CD14-positive monocyte (primary cell): ENCODE measurements at regions not wholly inside any gene's neighbourhood (a gene's known extent, or its start where the extent isn't known, plus 50 kb on each side); places are given as distances from the start of the nearest gene placed in this dataset.

ENCODE experiments used
- DNase-seq, 3 donors: peaks; one replicate each; pipeline ENCODE4 v3.0.0-alpha.2; 2011 to 2022
- H2AFZ ChIP-seq: 2 replicates; pipeline ENCODE4 v1.6.0; 2012; ENCODE audit warnings: mild to moderate bottlenecking, low read depth, low read length, inconsistent platforms; ENCODE audit not compliant: insufficient read depth, poor library complexity, severe bottlenecking
- H3K27ac ChIP-seq, 2 donors: 1 replicate in 1 of 2; 2 replicates in 1 of 2; pipeline ENCODE4 v1.5.1; 2012 to 2013; ENCODE audit warnings: low read length in 2 of 2, control low read depth in 1 of 2, inconsistent platforms in 1 of 2, low read depth in 1 of 2, mild to moderate bottlenecking in 1 of 2
- H3K27me3 ChIP-seq, 2 donors: one replicate each; pipeline versions ENCODE4 v1.6.0 to v1.6.1; 2011 to 2013; ENCODE audit warnings: low read length in 2 of 2; ENCODE audit not compliant: control insufficient read depth in 2 of 2, insufficient read depth in 2 of 2
- H3K36me3 ChIP-seq, 2 donors: replicated peaks in 1 of 2; 1 replicate in 1 of 2; 2 replicates in 1 of 2; pipeline versions ENCODE4 v1.5.1 to v1.6.1; 2012 to 2013; ENCODE audit warnings: low read length in 2 of 2, control low read depth in 1 of 2, inconsistent platforms in 1 of 2, mild to moderate bottlenecking in 1 of 2; ENCODE audit not compliant: insufficient read depth in 2 of 2, control insufficient read depth in 1 of 2
- H3K4me1 ChIP-seq, 2 donors: 1 replicate in 1 of 2; 2 replicates in 1 of 2; pipeline versions ENCODE4 v1.5.1 to v1.6.1; 2012 to 2013; ENCODE audit warnings: low read length in 2 of 2, control low read depth in 1 of 2, inconsistent platforms in 1 of 2, mild to moderate bottlenecking in 1 of 2, moderate library complexity in 1 of 2; ENCODE audit not compliant: insufficient read depth in 2 of 2, control insufficient read depth in 1 of 2
- H3K4me2 ChIP-seq: replicated peaks from 2 replicates; pipeline ENCODE3; 2012; ENCODE audit warnings: low read length, moderate library complexity, mild to moderate bottlenecking; ENCODE audit not compliant: poor library complexity, severe bottlenecking; ENCODE audit errors: extremely low read depth
- H3K4me3 ChIP-seq, 3 experiments: fragments of 200-600 bp in 1 of 3; sonication (generic) in 1 of 3; replicated peaks in 1 of 3; 1 replicate in 2 of 3; 2 replicates in 1 of 3; pipeline ENCODE4 v1.5.1; 2011 to 2013; ENCODE audit warnings: low read length in 3 of 3, mild to moderate bottlenecking in 3 of 3, control low read depth in 2 of 3, low read depth in 2 of 3, inconsistent platforms in 1 of 3, moderate library complexity in 1 of 3
- H3K79me2 ChIP-seq: 2 replicates; pipeline ENCODE4 v1.6.0; 2012; ENCODE audit warnings: mild to moderate bottlenecking, control low read depth, inconsistent platforms, low read length, moderate library complexity; ENCODE audit not compliant: insufficient read depth
- H3K9ac ChIP-seq: 2 replicates; pipeline ENCODE4 v1.6.0; 2017; ENCODE audit warnings: low read length, mild to moderate bottlenecking; ENCODE audit not compliant: insufficient read depth, poor library complexity, severe bottlenecking
- H3K9me3 ChIP-seq, 2 donors: replicated peaks in 1 of 2; 1 replicate in 1 of 2; 2 replicates in 1 of 2; pipeline versions ENCODE4 v1.5.1 to v1.6.1; 2012 to 2013; ENCODE audit warnings: low read length in 2 of 2, control low read depth in 1 of 2; ENCODE audit not compliant: control insufficient read depth in 1 of 2, insufficient read depth in 1 of 2
- H4K20me1 ChIP-seq: 2 replicates; pipeline ENCODE4 v1.6.0; 2012; ENCODE audit warnings: mild to moderate bottlenecking, low read length, control low read depth, moderate library complexity; ENCODE audit not compliant: insufficient read depth
- H3K27ac Mint-ChIP-seq, 7 donors: one replicate each; pipeline ENCODE4 v1.8.0; 2020; ENCODE audit warnings: mild to moderate bottlenecking in 7 of 7, mixed read lengths in 7 of 7, moderate library complexity in 6 of 7, inconsistent platforms in 2 of 7
- H3K27me3 Mint-ChIP-seq, 3 donors: one replicate each; pipeline ENCODE4 v1.8.0; 2021 to 2022; ENCODE audit warnings: low read depth in 3 of 3, mild to moderate bottlenecking in 3 of 3, mixed read lengths in 3 of 3, moderate library complexity in 3 of 3, inconsistent platforms in 1 of 3
- H3K36me3 Mint-ChIP-seq, 2 donors: one replicate each; pipeline ENCODE4 v1.8.0; 2020; ENCODE audit warnings: mixed read lengths in 2 of 2, inconsistent platforms in 1 of 2, mild to moderate bottlenecking in 1 of 2
- H3K4me1 Mint-ChIP-seq: one replicate; pipeline ENCODE4 v1.8.0; 2020; ENCODE audit warnings: mild to moderate bottlenecking, mixed read lengths
- H3K4me3 Mint-ChIP-seq, 2 donors: one replicate each; pipeline ENCODE4 v1.8.0; 2020; ENCODE audit warnings: mild to moderate bottlenecking in 2 of 2, mixed read lengths in 2 of 2, moderate library complexity in 1 of 2
- H3K9me3 Mint-ChIP-seq, 7 donors: one replicate each; pipeline ENCODE4 v1.8.0; 2020 to 2022; ENCODE audit warnings: mixed read lengths in 7 of 7, mild to moderate bottlenecking in 6 of 7, moderate library complexity in 6 of 7, inconsistent platforms in 2 of 7
- WGBS: methylation state at CpG from one replicate; pipeline ENCODE4 v1.1.5; 2013; ENCODE audit warnings: missing lambda C conversion rate; ENCODE audit not compliant: insufficient coverage; 5-methylcytosine and 5-hydroxymethylcytosine counted together
- intact Hi-C, 2 donors: fragments of 100-400 bp; cut with micrococcal nuclease; formaldehyde crosslinking; loops; one replicate each; pipeline versions ENCODE4 v1.15.0 to v1.15.1; 2023
- TF ChIP-seq, protein P1 (sequence below): fragments of 200-600 bp; IDR thresholded peaks from one replicate; pipeline ENCODE4 v1.8.0; 2022; ENCODE audit warnings: antibody characterized with exemption, mild to moderate bottlenecking

- no peak overlapping the region for H3K4me3 Mint-ChIP-seq
- H3K9me3 ChIP-seq: no peaks in the 10 kb centered on the region
- no peaks in the 10 kb centered on the region for H3K79me2 ChIP-seq
- H3K4me1 Mint-ChIP-seq: peaks cover 5% of the 10 kb centered on the region
- no peak overlapping the region for H3K9ac ChIP-seq
- H3K4me2 ChIP-seq: no peak overlapping the region
- no peaks in the 10 kb centered on the region for H3K4me1 ChIP-seq
- H2AFZ ChIP-seq: no peak overlapping the region
- H3K27ac ChIP-seq: no peak overlapping the region
- intact Hi-C loops: no loop called here
- WGBS: 83% methylated on average over 1 of the region's 4 CpGs
- H3K27me3 ChIP-seq: no peaks in the 10 kb centered on the region
- no peaks in the 10 kb centered on the region for H3K36me3 ChIP-seq
- no peaks in the 10 kb centered on the region for H3K36me3 Mint-ChIP-seq
- peaks cover 0 to 4% (median 4%) of the 10 kb centered on the region in 3 donors for H3K27me3 Mint-ChIP-seq
- TF ChIP-seq, protein P1, sequence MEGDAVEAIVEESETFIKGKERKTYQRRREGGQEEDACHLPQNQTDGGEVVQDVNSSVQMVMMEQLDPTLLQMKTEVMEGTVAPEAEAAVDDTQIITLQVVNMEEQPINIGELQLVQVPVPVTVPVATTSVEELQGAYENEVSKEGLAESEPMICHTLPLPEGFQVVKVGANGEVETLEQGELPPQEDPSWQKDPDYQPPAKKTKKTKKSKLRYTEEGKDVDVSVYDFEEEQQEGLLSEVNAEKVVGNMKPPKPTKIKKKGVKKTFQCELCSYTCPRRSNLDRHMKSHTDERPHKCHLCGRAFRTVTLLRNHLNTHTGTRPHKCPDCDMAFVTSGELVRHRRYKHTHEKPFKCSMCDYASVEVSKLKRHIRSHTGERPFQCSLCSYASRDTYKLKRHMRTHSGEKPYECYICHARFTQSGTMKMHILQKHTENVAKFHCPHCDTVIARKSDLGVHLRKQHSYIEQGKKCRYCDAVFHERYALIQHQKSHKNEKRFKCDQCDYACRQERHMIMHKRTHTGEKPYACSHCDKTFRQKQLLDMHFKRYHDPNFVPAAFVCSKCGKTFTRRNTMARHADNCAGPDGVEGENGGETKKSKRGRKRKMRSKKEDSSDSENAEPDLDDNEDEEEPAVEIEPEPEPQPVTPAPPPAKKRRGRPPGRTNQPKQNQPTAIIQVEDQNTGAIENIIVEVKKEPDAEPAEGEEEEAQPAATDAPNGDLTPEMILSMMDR: no peak
- DNase-seq: no peak
- H4K20me1 ChIP-seq: no peaks in the 10 kb centered on the region
- peaks cover 8 to 18% (median 12%) of the 10 kb centered on the region in 7 donors for H3K9me3 Mint-ChIP-seq
- no peak overlapping the region for H3K4me3 ChIP-seq
- H3K27ac Mint-ChIP-seq: no peak overlapping the region
Observed at GRCh38 chr5:171574376-171574775, 154.9 kb downstream of the FGF18 start.

DNA sequence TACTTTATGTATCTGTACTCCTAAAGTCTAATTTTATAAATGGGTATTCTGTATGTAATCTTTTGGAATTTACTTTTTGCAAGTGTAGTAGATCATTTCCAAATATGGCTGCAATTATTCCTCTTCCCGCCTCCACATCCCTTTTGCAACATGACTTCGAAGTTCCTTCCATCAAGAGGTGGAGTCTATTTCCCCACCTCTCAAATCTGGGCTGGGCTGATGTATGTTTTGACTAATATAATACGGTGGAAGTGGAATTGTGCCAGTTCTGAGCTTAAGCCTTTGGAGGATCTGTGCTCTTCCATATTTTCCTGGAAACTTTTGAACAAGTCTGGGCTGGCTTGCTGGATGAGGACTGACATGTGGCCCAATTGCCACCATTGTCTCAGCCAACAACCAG lies 155.9 kb downstream of the FGF18 start:
- Mint-ChIP-seq H3K9me3 (peaks cover 2 to 10% (median 4%) of the 10 kb centered on the region in 7 donors), H3K27me3 (peaks cover 0 to 4% (median 4%) of the 10 kb centered on the region in 3 donors), H3K27ac (no peak overlapping the region), H3K4me1 (peaks cover 5% of the 10 kb centered on the region), H3K36me3 (no peaks in the 10 kb centered on the region), H3K4me3 (no peak overlapping the region)
- Histone ChIP-seq H3K9me3 (no peaks in the 10 kb centered on the region), H3K36me3 (no peaks in the 10 kb centered on the region), H3K27ac (no peak overlapping the region), H4K20me1 (no peaks in the 10 kb centered on the region), H3K4me1 (no peaks in the 10 kb centered on the region), H3K79me2 (no peaks in the 10 kb centered on the region), H2AFZ (no peak overlapping the region), H3K4me2 (no peak overlapping the region), H3K27me3 (no peaks in the 10 kb centered on the region), H3K4me3 (no peak overlapping the region), H3K9ac (no peak overlapping the region)
- intact Hi-C loops: no loop called here
- no peak for DNase-seq
- WGBS: no CpG with 5 or more reads among the region's 3 CpGs
- TF ChIP-seq, protein P1: no peak
